Panc1 (cell line): ENCODE measurements at regions not wholly inside any gene's neighbourhood (a gene's known extent, or its start where the extent isn't known, plus 50 kb on each side); places are given as distances from the start of the nearest gene placed in this dataset.

ENCODE experiments used
- ATAC-seq: fragments of 200-7000 bp; cut with Tn5 transposase; 2 replicates; pipeline ENCODE4 v1.9.1; 2020; ENCODE audit warnings: mild to moderate bottlenecking, moderate library complexity
- BruUV-seq: library from RNA; stranded (reverse); fragments of 400-500 nt; replicated peaks from 2 replicates; lab custom pipeline; 2021; lab: Mats Ljungman, UMichigan
- CTCF ChIA-PET: fragments of 300-600 bp; sonication (Branson Sonifier 250); formaldehyde crosslinking; loops from one replicate; lab custom pipeline; 2022; ENCODE audit warnings: antibody characterized with exemption; lab: Charles Lee
- POLR2A ChIA-PET: fragments of 300-600 bp; sonication (Branson Sonifier 250); formaldehyde crosslinking; loops from one replicate; lab custom pipeline; 2022; ENCODE audit warnings: antibody characterized with exemption; lab: Charles Lee
- DNase-seq: peaks from one replicate; pipeline ENCODE4 v3.0.0-alpha.2; 2010; ENCODE audit warnings: low read depth, low spot score
- H3K27ac ChIP-seq: 2 replicates; pipeline ENCODE4 v1.5.1; 2011; ENCODE audit warnings: mild to moderate bottlenecking, low read length, inconsistent platforms
- H3K27me3 ChIP-seq: fragments of 200-500 bp; sonication (Bioruptor generic); 2 replicates; pipeline ENCODE4 v1.6.0; 2014; ENCODE audit warnings: low read length, inconsistent platforms; ENCODE audit not compliant: control insufficient read depth, insufficient read depth
- H3K36me3 ChIP-seq: fragments of 200-500 bp; sonication (Bioruptor generic); 2 replicates; pipeline ENCODE4 v1.5.1; 2014; ENCODE audit warnings: inconsistent platforms, mild to moderate bottlenecking, low read length, moderate library complexity; ENCODE audit not compliant: control insufficient read depth, insufficient read depth
- H3K4me1 ChIP-seq: 2 replicates; pipeline ENCODE4 v1.5.1; 2011; ENCODE audit warnings: inconsistent platforms, mild to moderate bottlenecking, low read length, moderate library complexity; ENCODE audit not compliant: control insufficient read depth, insufficient read depth
- H3K4me3 ChIP-seq, 2 experiments: 2 replicates each; pipeline ENCODE4 v1.5.1; 2011 to 2012; ENCODE audit warnings: low read depth in 2 of 2, low read length in 2 of 2, mild to moderate bottlenecking in 2 of 2, inconsistent platforms in 1 of 2, moderate library complexity in 1 of 2
- H3K9me3 ChIP-seq: fragments of 200-500 bp; sonication (Bioruptor generic); 2 replicates; pipeline ENCODE4 v1.5.1; 2014; ENCODE audit warnings: low read depth, mild to moderate bottlenecking, inconsistent platforms, low read length, moderate library complexity; ENCODE audit not compliant: control insufficient read depth, insufficient read depth
- POLR2AphosphoS5 ChIP-seq: IDR thresholded peaks from 2 replicates; pipeline ENCODE4 v1.6.1; 2012; ENCODE audit warnings: mild to moderate bottlenecking, low read depth, low read length, moderate library complexity
- SIN3A ChIP-seq: IDR thresholded peaks from 2 replicates; pipeline ENCODE4 v1.6.1; 2012; ENCODE audit warnings: low read depth, mild to moderate bottlenecking, low read length, moderate library complexity, borderline replicate concordance; ENCODE audit not compliant: insufficient read depth
- TCF7L2 ChIP-seq: IDR thresholded peaks from 2 replicates; pipeline ENCODE4 v1.6.1; 2011; ENCODE audit warnings: mild to moderate bottlenecking, low read depth, low read length, inconsistent platforms
- in situ Hi-C: cut with HindIII; loops from 2 replicates; pipeline ENCODE4 v1.10.0; 2016; ENCODE audit warnings: low sequenced_read_pairs, low pct_unique_long_range_greater_than_20kb
- intact Hi-C: fragments of 100-400 bp; cut with micrococcal nuclease; formaldehyde crosslinking; loops from one replicate; pipeline ENCODE4 v1.10.0; 2022; ENCODE audit not compliant: unreplicated experiment
- TF ChIP-seq, protein P1 (sequence below): fragments of 450-650 bp; IDR thresholded peaks from 2 replicates; pipeline ENCODE4 v1.5.1; 2017; ENCODE audit warnings: mild to moderate bottlenecking
- TF ChIP-seq, protein P2 (sequence below), 2 experiments: IDR thresholded peaks; 2 replicates each; pipeline ENCODE4 v1.6.1; 2011 to 2012; ENCODE audit warnings: low read depth in 2 of 2, control low read depth in 1 of 2, low read length in 1 of 2, mild to moderate bottlenecking in 1 of 2, moderate library complexity in 1 of 2; ENCODE audit not compliant: insufficient read depth in 1 of 2

DNA sequence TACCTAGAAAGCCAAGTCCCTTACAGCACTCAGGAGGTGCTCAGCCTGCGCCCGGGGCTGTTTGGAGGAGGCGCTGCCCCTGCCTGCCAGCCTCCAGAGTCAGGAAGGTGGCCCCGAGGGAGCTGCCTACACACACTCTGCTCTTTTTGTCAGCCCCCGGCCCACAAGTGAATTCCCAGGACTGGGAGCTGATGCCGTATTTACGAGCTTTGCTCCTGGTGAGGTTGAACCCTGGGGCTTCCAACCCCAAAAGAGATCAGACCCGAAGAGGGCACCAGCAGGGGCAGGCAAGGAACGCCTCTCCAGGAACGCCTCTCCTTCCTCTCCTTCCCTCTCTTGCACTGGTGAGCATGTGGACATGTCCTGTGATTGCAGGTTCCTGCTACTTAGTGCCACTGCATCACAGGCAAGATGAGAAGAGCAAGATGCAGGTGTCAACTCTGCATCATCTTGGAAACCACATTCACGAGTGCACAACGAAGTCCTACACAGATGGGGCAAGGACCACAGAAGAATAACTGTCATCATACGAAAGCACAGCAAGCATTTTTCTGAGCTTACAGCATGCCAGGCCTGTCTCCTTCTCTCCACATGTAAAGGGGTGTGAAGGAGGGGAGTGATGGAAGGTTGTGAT is 126.7 kb downstream of the NDUFA10 start:
- in situ Hi-C loops = no loop called here
- POLR2A ChIA-PET = no interaction called here
- Histone ChIP-seq H3K4me3 (no peak overlapping the region), H3K4me1 (no peaks in the 10 kb centered on the region), H3K9me3 (no peaks in the 10 kb centered on the region), H3K27ac (no peak overlapping the region), H3K36me3 (no peaks in the 10 kb centered on the region), H3K27me3 (peaks cover 2% of the 10 kb centered on the region; the same call in 1 of the 2 replicates)
- no peak for ATAC-seq
- CTCF ChIA-PET = no interaction called here
- no TSS peak for BruUV-seq
- no peak for DNase-seq
- intact Hi-C loops = no loop called here
- TF ChIP-seq POLR2AphosphoS5 = no peak
- no peak for TF ChIP-seq SIN3A
- TF ChIP-seq, protein P1, sequence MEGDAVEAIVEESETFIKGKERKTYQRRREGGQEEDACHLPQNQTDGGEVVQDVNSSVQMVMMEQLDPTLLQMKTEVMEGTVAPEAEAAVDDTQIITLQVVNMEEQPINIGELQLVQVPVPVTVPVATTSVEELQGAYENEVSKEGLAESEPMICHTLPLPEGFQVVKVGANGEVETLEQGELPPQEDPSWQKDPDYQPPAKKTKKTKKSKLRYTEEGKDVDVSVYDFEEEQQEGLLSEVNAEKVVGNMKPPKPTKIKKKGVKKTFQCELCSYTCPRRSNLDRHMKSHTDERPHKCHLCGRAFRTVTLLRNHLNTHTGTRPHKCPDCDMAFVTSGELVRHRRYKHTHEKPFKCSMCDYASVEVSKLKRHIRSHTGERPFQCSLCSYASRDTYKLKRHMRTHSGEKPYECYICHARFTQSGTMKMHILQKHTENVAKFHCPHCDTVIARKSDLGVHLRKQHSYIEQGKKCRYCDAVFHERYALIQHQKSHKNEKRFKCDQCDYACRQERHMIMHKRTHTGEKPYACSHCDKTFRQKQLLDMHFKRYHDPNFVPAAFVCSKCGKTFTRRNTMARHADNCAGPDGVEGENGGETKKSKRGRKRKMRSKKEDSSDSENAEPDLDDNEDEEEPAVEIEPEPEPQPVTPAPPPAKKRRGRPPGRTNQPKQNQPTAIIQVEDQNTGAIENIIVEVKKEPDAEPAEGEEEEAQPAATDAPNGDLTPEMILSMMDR = no peak
- TF ChIP-seq TCF7L2 = no peak
- TF ChIP-seq, protein P2, sequence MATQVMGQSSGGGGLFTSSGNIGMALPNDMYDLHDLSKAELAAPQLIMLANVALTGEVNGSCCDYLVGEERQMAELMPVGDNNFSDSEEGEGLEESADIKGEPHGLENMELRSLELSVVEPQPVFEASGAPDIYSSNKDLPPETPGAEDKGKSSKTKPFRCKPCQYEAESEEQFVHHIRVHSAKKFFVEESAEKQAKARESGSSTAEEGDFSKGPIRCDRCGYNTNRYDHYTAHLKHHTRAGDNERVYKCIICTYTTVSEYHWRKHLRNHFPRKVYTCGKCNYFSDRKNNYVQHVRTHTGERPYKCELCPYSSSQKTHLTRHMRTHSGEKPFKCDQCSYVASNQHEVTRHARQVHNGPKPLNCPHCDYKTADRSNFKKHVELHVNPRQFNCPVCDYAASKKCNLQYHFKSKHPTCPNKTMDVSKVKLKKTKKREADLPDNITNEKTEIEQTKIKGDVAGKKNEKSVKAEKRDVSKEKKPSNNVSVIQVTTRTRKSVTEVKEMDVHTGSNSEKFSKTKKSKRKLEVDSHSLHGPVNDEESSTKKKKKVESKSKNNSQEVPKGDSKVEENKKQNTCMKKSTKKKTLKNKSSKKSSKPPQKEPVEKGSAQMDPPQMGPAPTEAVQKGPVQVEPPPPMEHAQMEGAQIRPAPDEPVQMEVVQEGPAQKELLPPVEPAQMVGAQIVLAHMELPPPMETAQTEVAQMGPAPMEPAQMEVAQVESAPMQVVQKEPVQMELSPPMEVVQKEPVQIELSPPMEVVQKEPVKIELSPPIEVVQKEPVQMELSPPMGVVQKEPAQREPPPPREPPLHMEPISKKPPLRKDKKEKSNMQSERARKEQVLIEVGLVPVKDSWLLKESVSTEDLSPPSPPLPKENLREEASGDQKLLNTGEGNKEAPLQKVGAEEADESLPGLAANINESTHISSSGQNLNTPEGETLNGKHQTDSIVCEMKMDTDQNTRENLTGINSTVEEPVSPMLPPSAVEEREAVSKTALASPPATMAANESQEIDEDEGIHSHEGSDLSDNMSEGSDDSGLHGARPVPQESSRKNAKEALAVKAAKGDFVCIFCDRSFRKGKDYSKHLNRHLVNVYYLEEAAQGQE (IDR thresholded peaks at IDR 0.05; ENCODE audit: insufficient read depth in 1 of 2, low read depth in 2 of 2, low read length in 1 of 2) = no peak

DNA sequence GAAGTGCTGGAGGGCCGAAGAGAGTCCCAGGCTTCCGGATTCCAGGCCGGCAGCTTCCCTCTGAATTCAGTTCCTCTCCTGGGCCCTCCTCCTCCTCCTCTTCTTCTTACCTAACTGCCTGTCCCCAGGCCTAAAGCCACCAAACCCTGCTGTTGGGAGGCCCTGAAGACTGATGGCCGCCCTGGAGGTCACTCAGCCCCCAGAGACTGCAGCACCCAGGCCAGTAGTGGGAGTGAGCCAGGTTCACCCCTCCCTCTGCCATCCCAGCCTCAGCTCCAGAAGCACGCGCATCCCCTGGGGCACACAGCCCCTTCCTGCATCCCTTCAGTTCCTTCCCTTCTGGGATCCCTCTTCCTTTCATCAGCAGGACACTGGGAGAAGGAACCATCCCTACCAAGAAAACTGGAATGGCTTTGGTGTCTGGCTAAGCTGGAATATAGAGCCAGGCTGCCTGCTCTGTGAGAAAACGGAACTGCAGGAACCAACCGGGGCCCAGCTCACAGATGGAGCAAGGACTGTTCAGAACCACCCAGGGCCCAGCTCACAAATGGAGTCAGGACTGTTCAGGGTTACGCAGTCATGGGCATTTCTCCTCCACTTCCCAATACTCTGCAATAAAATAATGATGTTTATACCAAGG is 127.4 kb downstream of the NDUFA10 start:
- POLR2A ChIA-PET = no interaction called here
- no peak for DNase-seq
- CTCF ChIA-PET = no interaction called here
- intact Hi-C loops (no loop called here), in situ Hi-C loops (no loop called here)
- ATAC-seq = no peak
- Histone ChIP-seq H3K4me3 (no peak overlapping the region), H3K27ac (no peak overlapping the region), H3K27me3 (peaks cover 2% of the 10 kb centered on the region; the same call in 1 of the 2 replicates), H3K9me3 (no peaks in the 10 kb centered on the region), H3K36me3 (no peaks in the 10 kb centered on the region), H3K4me1 (no peaks in the 10 kb centered on the region)
- no TSS peak for BruUV-seq
- TF ChIP-seq, protein P2 (IDR thresholded peaks at IDR 0.05; ENCODE audit: insufficient read depth in 1 of 2, low read depth in 2 of 2, low read length in 1 of 2) = no peak
